Suprapubic skin (tissue), 4 donors: ENCODE measurements at regions not wholly inside any gene's neighbourhood (a gene's known extent, or its start where the extent isn't known, plus 50 kb on each side); places are given as distances from the start of the nearest gene placed in this dataset.

Experiments used
- EP300 ChIP-seq: sonication (generic); formaldehyde crosslinking; IDR thresholded peaks from one replicate; pipeline ENCODE4 v1.6.1; 2017; ENCODE audit warnings: antibody characterized with exemption
- POLR2A ChIP-seq, 2 donors: fragments of 450-650 bp; IDR thresholded peaks; one replicate each; pipeline ENCODE4 v1.6.1; 2017; ENCODE audit warnings: antibody characterized with exemption in 2 of 2, mild to moderate bottlenecking in 2 of 2, moderate library complexity in 2 of 2
- POLR2AphosphoS5 ChIP-seq, 3 donors: sonication (generic); formaldehyde crosslinking; IDR thresholded peaks; one replicate each; pipeline ENCODE4 v1.6.1; 2017; ENCODE audit warnings: antibody characterized with exemption in 3 of 3
- TF ChIP-seq, protein P1 (sequence below), 2 donors: fragments of 200-600 bp in 1 of 2; fragments of 450-650 bp in 1 of 2; sonication (generic) in 1 of 2; IDR thresholded peaks; one replicate each; pipeline ENCODE4 v1.5.1; 2016 to 2019; ENCODE audit warnings: antibody characterized with exemption in 2 of 2, mild to moderate bottlenecking in 1 of 2, moderate library complexity in 1 of 2

DNA sequence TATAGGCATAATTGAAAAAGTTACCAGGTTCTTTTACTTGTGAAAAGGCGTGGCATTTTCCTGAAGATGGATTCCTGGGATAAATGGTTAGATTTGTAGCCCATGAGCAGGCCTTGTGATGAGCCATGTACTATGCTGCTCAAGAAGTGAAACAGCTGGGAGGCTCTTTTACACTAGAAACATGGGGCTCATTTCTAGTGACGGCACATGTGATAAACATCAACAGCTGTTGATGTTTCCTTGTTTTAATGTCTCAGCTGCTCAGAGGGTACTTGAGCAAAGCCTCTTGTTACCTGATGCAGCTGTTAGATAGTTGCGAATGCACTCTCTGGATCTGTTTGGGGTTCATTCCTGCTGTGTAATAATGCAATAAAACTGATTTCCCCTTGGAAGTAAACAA lies 396.8 kb downstream of the GUCY1A2 start:
- TF ChIP-seq, protein P1, sequence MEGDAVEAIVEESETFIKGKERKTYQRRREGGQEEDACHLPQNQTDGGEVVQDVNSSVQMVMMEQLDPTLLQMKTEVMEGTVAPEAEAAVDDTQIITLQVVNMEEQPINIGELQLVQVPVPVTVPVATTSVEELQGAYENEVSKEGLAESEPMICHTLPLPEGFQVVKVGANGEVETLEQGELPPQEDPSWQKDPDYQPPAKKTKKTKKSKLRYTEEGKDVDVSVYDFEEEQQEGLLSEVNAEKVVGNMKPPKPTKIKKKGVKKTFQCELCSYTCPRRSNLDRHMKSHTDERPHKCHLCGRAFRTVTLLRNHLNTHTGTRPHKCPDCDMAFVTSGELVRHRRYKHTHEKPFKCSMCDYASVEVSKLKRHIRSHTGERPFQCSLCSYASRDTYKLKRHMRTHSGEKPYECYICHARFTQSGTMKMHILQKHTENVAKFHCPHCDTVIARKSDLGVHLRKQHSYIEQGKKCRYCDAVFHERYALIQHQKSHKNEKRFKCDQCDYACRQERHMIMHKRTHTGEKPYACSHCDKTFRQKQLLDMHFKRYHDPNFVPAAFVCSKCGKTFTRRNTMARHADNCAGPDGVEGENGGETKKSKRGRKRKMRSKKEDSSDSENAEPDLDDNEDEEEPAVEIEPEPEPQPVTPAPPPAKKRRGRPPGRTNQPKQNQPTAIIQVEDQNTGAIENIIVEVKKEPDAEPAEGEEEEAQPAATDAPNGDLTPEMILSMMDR (IDR thresholded peaks at IDR 0.05) = no peak
- TF ChIP-seq POLR2A (IDR thresholded peaks at IDR 0.05) (no peak), POLR2AphosphoS5 (IDR thresholded peaks at IDR 0.05) (no peak), EP300 (no peak)
